Stimulated activated CD4-positive, alpha-beta T cell treated with anti-CD3 and anti-CD28 coated beads, Interleukin-12 subunit alpha, Interleukin-12 subunit beta, amount 100 ng/mL, for 24 hours (primary cell): ENCODE measurements at regions not wholly inside any gene's neighbourhood (a gene's known extent, or its start where the extent isn't known, plus 50 kb on each side); places are given as distances from the start of the nearest gene placed in this dataset.

Experiments used
- DNase-seq, 2 experiments: peaks; one replicate each; pipeline ENCODE4 v3.0.0-alpha.2; 2020; ENCODE audit warnings: low read depth in 2 of 2

DNA sequence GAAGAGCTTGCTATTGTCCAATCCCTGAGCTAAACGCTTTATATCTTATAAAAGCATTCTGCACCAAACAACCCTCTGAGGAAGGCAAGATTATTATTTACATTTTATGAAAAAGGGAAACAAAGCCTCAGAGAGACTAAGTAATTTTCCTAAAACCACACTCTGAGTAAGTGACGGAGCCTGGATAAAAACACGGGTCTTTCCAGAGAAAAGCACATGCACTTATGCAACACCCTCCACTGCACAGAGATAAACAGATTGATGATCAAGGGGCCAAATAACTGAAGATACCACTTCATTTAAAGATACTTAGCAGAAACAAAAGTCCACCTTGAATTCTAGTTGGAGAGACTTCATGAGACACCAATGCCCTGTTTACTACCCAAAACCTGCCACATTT lies 214.7 kb upstream of the PDE10A start:
- DNase-seq: no peak

DNA sequence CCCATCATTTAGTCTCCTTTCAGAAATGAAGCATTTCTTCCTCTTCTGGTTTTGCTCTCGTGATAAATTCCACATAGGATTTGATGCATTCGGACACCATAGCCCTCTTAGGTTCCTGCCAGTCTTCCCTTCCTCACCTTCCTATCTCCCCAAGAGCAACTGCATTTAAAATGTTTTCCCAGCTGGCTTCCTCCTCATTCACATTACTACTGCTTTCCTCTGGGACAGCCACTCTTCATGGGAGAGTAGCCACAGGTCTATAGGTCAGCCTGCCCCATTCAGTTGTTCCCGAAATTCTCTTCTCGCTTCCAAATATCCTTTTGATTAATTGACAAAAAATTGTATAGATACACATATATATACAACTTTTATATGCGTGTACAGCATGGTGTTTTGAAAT lies 214.2 kb upstream of the PDE10A start:
- DNase-seq: no peak

DNA sequence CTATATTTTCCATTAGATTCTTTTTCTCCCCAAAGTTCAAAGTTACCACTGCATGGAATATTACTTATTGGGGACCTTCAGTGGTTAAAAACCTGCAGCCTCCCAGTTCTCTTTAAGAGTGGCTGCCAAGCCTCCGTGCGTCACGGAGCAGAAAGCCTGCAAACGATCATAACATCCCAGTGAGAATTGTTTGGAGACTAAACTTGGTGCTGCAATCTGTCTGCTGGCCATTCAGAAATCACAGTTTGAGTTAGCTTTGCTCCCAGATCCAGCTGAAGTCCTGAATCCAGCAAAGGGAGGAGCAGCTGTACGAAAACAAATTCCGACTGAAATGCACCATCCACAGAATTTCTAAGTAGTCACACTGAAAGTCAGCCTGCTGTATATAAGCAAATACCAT lies 213.5 kb upstream of the PDE10A start:
- no peak for DNase-seq

DNA sequence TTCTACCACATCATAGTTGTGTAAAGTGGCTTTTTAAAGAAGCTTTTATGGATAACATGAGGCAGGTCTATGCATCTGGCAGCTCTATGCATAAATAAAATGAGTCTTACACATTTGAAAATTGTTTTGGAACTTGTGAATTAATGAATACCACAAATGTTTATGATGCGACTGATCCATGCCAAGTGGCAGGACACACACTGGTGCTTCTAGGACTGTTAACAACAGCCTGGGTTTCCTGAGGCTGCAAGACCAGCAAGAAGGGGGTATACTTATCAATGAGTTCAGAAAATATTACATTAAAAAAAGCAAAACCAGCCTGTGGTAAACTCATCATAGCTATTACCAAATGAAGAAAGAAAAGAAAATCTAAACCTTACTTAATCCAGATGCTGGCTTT lies 212.9 kb upstream of the PDE10A start:
- no peak for DNase-seq

DNA sequence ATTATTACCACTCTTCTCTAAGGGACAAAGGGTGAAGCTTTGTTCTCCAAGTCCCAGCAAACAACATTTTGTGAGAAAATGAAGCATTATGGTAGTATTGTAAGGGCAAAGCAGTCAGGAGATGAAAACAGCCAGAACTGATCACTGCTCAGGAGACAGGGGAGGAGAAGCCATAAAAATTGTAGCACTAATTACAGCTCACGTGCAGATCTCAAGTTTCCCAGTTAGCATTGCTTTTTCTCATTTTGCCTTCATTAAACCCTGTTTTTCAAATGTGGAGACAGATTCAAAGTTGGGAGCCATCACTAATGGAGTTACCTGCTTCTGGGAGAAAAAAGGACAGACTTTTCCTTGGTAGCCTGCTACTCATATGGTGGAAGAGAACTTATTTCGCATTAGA lies 210.9 kb upstream of the PDE10A start:
- no peak for DNase-seq

DNA sequence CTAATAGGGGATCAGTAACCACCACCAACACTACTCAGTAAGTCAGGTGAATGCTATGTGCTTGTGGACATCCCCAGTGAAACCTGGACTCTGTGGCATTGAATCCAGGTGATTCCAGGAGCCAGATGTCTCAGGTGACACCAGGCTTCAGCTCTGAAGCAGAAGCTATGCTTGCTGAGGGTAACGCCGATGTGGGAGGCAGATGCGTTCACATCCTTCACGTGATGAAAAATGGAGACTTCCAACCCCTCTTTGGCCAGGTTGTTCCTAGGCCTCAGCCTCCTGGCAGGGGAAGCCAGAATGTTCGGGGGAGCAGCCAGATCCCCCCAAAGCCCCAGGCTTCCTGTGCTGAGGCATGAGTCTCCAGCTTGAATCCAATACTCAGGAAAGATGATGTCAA lies 209.8 kb upstream of the PDE10A start:
- no peak for DNase-seq

DNA sequence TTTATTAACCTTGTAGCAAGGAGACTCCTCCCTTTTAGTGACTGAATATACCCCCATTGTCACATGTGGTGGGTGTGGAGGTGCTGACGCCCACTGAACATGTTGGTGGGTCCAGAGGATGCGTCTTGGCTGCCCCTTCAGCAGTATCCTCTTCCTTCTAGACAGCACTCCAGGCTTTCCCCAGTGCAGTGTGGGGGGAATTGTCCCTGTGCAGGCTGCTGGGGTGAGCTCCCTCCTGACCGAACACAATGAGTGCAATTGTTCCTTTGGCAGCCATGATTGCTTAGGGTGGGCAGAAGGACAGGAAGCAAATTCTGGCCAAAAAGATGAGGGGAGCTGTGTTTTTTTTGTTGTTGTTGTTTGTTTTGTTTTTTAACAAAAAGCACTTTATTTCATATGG lies 209.3 kb upstream of the PDE10A start:
- DNase-seq: no peak

DNA sequence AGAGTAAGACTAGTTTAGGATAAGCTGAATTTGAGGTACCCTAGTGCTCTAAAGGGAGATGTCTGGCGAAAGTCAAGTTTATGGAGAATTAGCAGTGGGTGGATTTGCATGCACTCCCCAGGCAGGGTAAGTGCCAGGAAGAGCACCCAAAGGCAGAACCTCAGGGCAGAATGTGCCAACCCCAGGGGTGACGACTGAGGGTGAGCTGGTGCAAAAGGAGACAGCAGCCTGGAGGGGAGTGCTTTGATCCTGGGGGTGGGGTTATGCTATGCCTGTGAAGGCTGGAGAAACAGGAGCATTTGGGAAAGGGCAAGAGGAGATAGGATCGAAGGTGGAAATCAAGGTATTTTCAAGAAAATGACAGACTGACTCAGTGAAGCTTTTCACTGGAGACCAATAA lies 208.5 kb upstream of the PDE10A start:
- DNase-seq: no peak

DNA sequence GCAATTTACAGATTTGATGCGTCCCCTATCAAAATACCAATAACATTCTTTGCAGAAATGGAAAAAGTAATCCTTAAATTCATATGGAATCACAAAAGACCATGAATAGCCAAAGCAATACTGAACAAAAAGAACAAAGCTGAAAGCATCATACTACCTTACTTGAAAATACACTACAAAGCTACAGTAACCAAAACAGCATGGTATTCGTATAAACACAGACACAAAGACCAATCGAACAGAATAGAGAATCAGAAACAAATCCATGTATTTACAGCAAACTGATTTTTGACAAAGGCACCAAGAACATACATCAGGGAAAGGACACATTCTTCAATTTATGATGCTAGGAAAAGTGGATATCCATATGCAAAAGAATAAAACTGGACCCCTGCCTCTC lies 206.5 kb upstream of the PDE10A start:
- no peak for DNase-seq

DNA sequence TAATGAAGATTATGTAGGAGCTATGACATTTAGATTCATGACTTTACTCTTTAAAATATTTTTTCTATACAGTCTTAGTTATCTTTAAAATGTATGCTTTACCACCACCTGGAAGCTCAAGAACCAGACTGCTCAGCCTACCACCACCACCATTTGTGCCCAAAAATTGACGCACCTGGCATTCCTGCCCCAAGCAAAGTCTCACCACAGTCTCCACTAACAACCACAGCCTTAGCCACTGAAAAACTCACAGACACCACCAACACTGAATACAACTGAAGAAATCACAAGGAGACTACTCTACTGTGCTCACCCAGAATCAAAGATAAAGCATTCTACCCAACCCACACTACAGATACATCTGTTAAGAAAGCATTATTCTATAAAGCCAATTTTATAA lies 201.9 kb upstream of the PDE10A start:
- DNase-seq: no peak

DNA sequence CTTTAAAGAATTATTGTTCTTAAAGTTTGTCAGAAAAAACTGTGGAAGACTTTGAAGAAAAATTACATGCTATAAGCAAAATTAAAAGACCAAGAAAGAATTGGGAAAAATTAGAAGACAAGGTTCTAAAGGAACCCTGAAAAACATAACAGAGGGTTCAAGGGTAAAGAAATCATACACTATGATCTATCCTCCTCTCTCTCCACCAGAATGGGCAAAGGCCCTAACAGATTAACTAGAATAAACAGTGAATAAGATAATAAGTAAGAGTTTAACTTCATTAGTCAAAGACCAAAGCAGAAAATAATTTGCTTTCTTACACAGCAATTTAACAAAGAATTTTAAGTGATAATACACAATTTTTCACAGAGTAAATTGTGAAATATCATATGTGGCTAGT lies 201.2 kb upstream of the PDE10A start:
- DNase-seq: no peak

DNA sequence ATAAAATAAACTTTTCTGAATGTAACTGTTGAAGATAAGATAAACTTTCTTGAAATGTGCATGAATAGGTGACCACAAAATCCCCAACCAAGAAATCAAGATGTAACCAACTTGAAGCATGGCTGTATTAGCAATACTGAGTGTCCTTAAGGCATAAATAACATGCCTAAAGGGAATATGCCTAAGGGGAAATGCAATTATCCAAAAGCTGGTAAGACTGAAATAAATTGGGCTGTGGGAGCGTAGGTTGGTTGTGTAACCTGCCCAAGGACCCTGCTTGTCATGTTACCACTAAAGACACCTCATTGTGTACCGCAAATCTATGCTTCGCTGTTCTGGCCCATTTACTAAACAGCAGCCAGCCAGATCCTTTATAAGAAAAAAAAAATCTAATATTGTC lies 200.8 kb upstream of the PDE10A start:
- DNase-seq: no peak

DNA sequence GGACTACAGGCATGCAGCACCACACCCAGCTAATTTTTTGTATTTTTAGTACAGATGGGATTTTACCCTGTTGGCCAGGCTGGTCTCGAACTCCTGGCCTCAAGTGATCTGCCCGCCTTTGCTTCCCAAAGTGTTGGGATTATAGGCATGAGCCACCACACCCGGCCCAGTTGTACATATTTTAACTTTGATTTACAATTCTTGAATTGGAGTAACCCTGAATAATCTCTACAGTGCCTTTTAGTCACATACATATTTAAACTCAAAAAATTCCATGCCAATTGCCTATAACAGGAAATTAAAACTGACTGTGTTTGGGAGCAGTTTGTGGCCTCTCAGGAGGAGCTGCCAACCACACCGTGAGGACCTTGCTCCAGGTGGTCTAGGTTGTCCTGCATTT lies 199.8 kb upstream of the PDE10A start:
- DNase-seq: no peak

DNA sequence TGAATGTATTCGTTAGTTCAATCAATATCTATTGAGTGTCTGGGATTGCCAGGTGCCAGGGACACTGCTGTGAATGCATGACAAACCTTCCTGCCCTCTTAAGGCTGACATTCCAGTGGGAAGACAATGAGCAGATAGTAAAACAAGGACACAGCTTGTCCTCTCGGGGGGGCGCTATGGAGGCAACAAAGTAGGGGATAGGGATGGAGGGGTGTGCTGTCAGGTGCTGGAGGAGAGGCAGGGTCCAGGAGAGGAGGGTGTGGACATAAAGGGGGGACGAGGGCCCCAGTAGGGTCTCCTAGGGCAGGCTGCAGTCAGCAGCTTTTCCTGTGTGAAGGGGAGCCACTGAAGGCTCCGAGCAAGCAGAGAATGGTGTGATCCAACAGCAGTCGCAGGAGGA lies 198.2 kb upstream of the PDE10A start:
- DNase-seq: no peak

DNA sequence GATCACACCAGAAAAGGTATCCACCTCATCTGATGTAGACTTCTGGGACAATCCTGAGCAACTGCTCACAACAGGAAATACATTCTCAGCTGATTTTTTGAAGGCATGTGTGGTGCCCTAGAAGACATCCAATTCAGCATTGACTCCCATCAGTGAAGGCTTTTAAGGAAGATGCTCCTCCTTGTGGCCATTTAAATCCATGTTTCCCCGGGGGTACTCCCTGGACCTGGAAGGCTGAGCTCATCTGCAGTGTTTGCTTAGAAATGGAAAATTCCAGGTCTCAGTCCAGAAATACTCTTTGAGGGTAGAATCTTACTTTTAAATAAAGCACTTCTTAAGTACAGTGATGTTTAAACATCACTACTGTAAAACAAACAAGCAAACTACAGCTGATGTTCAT lies 195.5 kb upstream of the PDE10A start:
- no peak for DNase-seq

DNA sequence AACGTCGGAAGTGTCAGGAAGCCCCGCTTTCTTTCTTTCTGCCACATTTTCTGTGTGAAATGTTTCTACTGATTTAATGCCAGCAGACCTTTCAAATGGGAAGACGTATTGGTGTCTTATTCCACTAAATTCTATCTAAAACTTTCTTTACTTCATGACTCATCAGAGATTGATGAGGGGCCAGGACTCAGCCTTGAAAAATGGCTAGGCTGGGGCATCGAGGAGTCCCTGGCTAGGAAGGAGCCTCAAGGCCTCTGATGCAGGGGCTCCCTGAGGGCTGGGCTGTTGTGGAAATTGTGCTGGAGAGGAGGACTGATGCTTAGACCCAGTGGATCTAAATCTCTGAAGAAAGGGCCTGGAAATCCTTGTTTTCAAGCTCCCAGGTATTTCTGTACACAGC lies 192.8 kb upstream of the PDE10A start:
- DNase-seq: no peak

DNA sequence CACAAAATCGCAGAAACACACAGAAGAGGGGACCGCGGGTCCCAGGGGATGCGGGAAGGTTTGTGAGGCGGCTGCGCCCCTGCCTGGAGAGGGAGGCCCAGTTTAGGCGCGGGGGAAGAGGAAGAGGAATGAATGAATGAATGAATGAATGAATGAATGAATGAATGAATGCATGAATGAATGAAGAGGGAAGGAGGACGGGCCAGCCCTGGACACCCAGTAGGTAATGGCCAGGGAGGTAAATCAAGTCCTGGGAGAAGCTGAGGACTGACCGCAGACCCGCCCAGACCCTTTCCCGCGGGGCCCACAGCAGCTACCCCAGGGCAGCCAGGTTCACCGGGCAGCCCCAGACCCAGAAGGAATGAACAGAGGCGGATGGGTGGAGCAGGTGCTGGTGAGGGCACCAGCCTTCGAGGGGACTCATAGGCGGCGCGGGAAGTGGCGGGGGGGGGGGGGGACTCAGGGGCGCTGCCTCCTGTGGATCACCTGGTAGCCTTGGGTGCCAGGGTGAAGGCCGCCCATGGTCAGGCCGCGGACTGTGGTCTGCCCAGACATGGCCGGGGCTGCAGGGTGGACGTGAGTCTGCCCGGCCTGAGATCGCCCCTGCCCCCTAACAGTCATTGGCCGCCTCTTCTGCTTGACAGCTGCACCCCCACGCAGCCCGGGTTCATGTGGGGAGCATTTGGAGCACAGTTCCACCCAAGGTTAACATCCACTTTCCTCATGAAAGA lies 192.0 kb upstream of the PDE10A start:
- no peak for DNase-seq

DNA sequence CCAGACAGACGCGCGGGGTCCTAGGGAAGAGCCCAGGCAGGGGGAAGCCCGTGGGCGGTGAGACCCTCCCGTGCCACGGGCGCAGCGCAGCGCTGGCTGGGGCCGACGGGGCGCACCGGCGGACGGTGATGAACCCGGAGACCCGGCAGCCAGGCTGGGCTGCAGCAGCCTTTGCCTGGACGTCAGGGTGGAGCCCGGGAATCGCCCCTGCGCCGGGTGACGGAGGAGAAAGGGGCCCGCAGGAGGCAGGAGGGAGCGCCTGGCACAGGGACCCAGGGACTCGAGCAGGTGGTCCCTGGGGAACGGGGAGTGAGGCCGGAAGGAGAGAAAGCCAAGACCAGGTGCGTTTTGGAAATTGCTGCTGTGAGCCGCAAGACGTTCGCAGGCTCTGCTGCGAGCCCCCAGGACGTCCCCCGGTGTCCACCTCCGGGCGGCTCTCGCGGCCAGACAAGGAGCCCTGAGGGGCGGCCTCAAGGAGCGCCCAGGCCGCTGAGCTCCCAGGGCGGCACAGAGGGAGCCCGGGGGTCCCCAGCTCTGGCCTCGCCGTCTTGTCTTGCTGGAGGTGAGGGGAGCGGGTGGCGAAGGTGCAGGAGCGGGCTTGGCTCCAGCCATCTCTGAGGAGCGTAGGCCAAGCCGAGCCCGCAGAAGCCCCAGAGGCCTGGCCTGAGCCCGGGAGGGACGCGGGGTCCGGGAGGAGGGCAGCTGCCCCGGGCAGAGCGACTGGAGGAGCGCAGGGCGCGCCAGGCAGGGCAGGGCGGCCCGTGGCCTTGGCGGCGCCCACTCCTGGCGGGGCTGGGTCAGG lies 191.2 kb upstream of the PDE10A start:
- no peak for DNase-seq

DNA sequence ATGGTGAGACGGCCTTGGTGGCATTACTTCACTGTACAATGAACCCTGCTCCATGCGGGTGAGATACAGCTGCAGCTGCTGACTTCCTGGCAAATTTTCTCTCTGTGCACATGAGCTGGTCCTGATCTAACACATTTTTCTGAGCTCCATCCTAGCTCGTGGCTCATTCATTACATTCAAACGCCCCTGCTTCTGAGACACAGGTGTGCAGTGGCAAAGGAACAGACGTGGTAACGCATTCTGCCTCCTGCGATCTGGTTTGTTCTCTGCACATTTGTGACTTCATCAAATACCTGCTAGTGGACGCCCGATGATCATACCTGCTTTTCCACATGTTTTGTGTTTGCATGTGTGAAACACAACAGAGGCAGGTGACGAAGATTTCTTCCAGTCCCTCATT lies 189.6 kb upstream of the PDE10A start:
- no peak for DNase-seq

DNA sequence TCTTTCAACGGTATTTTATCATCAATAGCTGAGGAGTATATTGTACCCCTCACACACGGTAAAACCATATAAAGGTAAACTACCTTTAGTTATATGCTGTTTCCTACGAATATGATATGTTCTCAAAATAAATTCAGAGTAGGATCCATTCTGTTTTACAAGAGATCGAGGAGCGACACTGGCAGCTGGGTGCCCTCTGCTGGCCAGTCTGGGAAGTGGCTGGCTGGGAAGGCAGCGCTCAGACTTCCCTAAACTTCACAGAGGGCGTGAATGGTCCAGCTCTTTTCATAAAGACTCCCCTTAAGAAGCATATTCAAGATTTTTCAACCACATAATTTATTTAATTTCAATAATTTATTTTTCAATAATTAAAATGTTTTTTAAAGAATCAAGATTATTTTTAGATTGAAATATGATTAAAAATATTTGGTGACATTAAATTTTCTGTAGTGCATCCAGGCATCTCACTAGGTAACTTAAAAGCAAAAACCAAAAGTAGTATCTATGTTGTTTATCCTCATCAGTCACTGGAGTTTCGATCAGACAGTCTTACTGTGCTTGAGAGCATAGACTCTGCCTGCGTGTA lies 187.5 kb upstream of the PDE10A start:
- DNase-seq: peak; percentile 35 to 57

DNA sequence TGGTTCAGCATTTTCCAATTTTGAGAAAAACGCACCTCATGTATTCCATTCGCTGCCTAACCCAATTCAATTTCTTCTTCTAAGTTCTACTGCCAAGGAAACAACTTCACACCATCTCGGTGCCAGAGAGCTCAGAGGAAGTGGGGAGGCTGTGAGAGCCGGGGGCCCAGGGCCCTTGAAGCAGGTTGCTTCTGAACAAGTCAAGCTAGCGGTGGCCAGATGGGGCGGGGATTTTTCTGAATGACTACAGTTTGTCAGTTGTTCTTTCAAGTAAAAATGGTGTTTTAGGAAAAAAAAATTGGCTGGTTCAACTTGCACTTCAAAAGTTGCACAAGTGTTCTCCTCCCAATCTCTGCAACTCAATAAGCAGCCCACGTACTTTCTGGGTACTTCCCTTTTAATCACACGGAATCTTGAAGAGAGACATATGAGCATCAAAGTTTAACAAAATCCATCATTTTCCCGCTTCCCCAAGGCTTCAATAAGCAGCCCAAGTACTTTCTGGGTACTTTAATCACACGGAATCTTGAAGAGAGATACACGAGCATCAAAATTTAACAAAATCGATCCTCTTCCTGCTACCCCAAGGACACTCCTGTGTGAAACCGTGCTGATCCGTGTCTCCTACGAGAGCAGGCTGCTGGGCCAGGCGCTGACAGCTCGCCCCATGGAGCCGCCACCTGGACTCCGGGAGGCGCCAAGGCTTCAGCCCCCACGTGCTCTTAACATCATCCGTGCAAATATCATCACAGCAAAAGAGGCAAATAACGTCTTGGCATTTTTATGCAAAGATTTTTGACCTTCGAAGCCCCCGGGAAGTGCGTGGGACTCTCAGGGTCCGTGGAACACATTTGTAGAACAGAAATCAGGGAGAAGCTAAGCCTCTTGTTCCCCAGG lies 186.7 kb upstream of the PDE10A start:
- DNase-seq: no peak

DNA sequence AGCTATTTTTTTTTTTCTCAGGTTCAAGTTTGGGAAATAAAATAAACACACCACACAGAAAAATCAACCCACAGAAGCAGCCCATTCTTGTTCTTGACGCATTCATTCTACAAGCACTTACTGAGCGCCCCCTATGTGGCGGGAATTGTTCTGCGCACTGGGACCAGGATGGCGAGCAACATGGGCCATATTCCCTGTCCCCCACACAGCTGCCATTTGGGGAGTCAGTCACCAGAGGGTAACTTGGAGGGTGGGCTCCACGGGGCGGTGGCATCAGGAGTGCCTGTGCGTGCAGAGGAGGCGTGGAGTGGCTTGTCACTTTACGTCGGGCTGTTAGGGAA lies 185.0 kb upstream of the PDE10A start:
- DNase-seq: no peak
